ENCODE measurements at regions not wholly inside any gene's neighbourhood (a gene's known extent, or its start where the extent isn't known, plus 50 kb on each side); places are given as distances from the start of the nearest gene placed in this dataset.

GRCh38 chr1:214740471-214740870, 137.5 kb downstream of the CENPF start:
- TF ChIP-seq, protein P1, sequence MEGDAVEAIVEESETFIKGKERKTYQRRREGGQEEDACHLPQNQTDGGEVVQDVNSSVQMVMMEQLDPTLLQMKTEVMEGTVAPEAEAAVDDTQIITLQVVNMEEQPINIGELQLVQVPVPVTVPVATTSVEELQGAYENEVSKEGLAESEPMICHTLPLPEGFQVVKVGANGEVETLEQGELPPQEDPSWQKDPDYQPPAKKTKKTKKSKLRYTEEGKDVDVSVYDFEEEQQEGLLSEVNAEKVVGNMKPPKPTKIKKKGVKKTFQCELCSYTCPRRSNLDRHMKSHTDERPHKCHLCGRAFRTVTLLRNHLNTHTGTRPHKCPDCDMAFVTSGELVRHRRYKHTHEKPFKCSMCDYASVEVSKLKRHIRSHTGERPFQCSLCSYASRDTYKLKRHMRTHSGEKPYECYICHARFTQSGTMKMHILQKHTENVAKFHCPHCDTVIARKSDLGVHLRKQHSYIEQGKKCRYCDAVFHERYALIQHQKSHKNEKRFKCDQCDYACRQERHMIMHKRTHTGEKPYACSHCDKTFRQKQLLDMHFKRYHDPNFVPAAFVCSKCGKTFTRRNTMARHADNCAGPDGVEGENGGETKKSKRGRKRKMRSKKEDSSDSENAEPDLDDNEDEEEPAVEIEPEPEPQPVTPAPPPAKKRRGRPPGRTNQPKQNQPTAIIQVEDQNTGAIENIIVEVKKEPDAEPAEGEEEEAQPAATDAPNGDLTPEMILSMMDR (conservative IDR thresholded peaks at IDR 0.05 in 1 of 2, IDR thresholded peaks at IDR 0.05 in 1 of 2; ENCODE audit: low read depth in 1 of 2, low read length in 2 of 2): no peak
- TF ChIP-seq EZH2 (IDR thresholded peaks at IDR 0.05; ENCODE audit: low read length, missing control alignments): no peak
